ENCODE measurements at regions not wholly inside any gene's neighbourhood (a gene's known extent, or its start where the extent isn't known, plus 50 kb on each side); places are given as distances from the start of the nearest gene placed in this dataset.

DNA sequence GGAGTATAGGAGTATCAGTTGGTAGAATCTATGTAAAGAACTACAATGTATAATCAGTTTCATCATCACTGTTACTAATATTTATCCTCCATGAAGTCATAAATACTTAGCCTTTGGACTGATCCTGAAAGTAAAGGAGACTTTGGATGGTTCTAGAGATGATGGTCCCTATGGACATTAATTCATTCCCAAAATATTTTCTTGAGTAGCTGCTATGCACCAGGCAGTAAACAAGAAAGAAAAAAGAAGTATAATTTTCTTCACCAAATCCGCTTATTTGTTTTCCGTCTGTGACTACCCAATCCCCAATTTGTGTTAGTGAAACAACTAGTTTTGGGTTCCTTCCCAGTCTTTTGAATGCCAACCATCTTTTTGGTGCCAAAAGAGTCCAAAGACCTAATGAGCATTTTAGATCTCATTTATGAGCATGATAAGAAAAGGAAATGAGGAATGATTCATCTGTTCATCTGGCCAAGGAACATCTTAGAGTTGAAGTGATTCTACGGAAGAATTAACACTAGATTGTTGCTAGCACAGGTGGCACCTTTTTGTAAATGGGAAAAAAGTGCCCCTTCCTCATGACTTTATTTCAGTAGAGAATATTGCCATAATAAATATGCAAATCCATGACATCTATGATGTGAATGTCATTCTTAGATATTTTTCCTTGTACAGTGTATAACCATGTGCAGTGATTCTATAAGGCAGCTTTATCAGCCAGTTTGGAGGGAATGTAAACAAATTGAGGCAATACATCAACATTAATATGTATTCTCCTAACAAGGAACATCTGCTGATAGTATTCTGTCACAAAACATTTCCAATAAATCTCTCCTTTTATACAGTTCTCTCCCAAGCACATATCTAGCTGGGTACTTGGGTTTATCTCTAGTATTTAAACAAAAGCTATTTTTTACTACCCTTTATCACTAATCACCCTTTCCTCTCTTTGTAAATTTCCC lies 85.1 kb upstream of the CCDC91 start:
- TF ChIP-seq CTCF (IDR thresholded peaks at IDR 0.05; ENCODE audit: low read length): no peak
- TF ChIP-seq EZH2phosphoT487 (IDR thresholded peaks at IDR 0.05; ENCODE audit: low read length): no peak
- no peak for TF ChIP-seq EZH2 (optimal IDR thresholded peaks at IDR 0.05; ENCODE audit: low read depth, low read length)
